Erythroblast (primary cell): ENCODE measurements at regions not wholly inside any gene's neighbourhood (a gene's known extent, or its start where the extent isn't known, plus 50 kb on each side); places are given as distances from the start of the nearest gene placed in this dataset.
"Not testable (repeated sequence)": the region's sequence is repeated elsewhere in the genome, so short reads cannot be mapped to it uniquely, and the experiment has no call there.

ENCODE experiments used
- GATA1 ChIP-seq: IDR thresholded peaks from 2 replicates; pipeline ENCODE4 v1.6.1; 2011; ENCODE audit warnings: low read depth, mild to moderate bottlenecking, control low read depth, low read length, moderate library complexity
- POLR2A ChIP-seq: IDR thresholded peaks from 2 replicates; pipeline ENCODE4 v1.6.1; 2011; ENCODE audit warnings: mild to moderate bottlenecking, low read length

- TF ChIP-seq POLR2A, GATA1: not testable (repeated sequence)
Observed at GRCh38 chr1:83134322-83135014, 864.5 kb downstream of the TTLL7 start.
